B cell (primary cell): ENCODE measurements at regions not wholly inside any gene's neighbourhood (a gene's known extent, or its start where the extent isn't known, plus 50 kb on each side); places are given as distances from the start of the nearest gene placed in this dataset.

Source experiments
- ATAC-seq: fragments of 200-7000 bp; cut with Tn5 transposase; one replicate; pipeline ENCODE4 v1.10.0; 2021; ENCODE audit warnings: low read depth, mild to moderate bottlenecking, moderate number of reproducible peaks, moderate library complexity
- CTCF ChIA-PET: fragments of 350-600 bp; sonication (Branson Sonifier 250); formaldehyde crosslinking; loops from one replicate; lab custom pipeline; 2021; ENCODE audit warnings: antibody characterized with exemption, inconsistent platforms; lab: Charles Lee
- POLR2A ChIA-PET: fragments of 350-600 bp; sonication (Branson Sonifier 250); formaldehyde crosslinking; loops from one replicate; lab custom pipeline; 2021; ENCODE audit warnings: antibody characterized with exemption; lab: Charles Lee
- DNase-seq: peaks from one replicate; pipeline ENCODE4 v3.0.0; 2013
- H2AFZ ChIP-seq: 2 replicates; pipeline ENCODE4 v1.6.1; 2012; ENCODE audit warnings: mild to moderate bottlenecking, low read depth, low read length; ENCODE audit not compliant: insufficient read depth, poor library complexity, severe bottlenecking
- H3K27ac ChIP-seq, 2 donors: 1 replicate in 1 of 2; 2 replicates in 1 of 2; pipeline ENCODE4 v1.5.1; 2012 to 2013; ENCODE audit warnings: low read length in 2 of 2, mild to moderate bottlenecking in 2 of 2, moderate library complexity in 1 of 2
- H3K27me3 ChIP-seq, 4 experiments: fragments of 200-600 bp in 1 of 4; sonication (generic) in 1 of 4; replicated peaks in 1 of 4; 1 replicate in 2 of 4; 2 replicates in 2 of 4; pipeline versions ENCODE4 v1.6.1 to v1.7.0; 2013 to 2016; ENCODE audit warnings: low read length in 3 of 4, mild to moderate bottlenecking in 2 of 4, mixed read lengths in 1 of 4, moderate library complexity in 1 of 4; ENCODE audit not compliant: insufficient read depth in 4 of 4, control insufficient read depth in 3 of 4; ENCODE audit errors: control extremely low read depth in 1 of 4
- H3K36me3 ChIP-seq, 2 experiments: replicated peaks in 1 of 2; 1 replicate in 1 of 2; 2 replicates in 1 of 2; pipeline versions ENCODE4 v1.6.1 to v1.7.1; 2013; ENCODE audit warnings: low read length in 1 of 2; ENCODE audit not compliant: insufficient read depth in 2 of 2, control insufficient read depth in 1 of 2; ENCODE audit errors: control extremely low read depth in 1 of 2, extremely low read depth in 1 of 2
- H3K4me1 ChIP-seq, 2 donors: fragments of 200-600 bp in 1 of 2; sonication (generic) in 1 of 2; 1 replicate in 1 of 2; 2 replicates in 1 of 2; pipeline versions ENCODE4 v1.5.1 to v1.6.1; 2013 to 2017; ENCODE audit warnings: low read length in 2 of 2; ENCODE audit not compliant: control insufficient read depth in 2 of 2, insufficient read depth in 2 of 2
- H3K4me2 ChIP-seq: replicated peaks from 2 replicates; pipeline ENCODE3; 2012; ENCODE audit warnings: mild to moderate bottlenecking, low read depth, low read length; ENCODE audit not compliant: poor library complexity, severe bottlenecking
- H3K4me3 ChIP-seq, 5 experiments: fragments of 200-600 bp in 1 of 5; sonication (generic) in 1 of 5; 1 replicate in 3 of 5; 2 replicates in 2 of 5; pipeline versions ENCODE4 v1.5.1 to v1.7.0; 2011 to 2016; ENCODE audit warnings: low read length in 4 of 5, mild to moderate bottlenecking in 4 of 5, low read depth in 2 of 5, control low read depth in 1 of 5, moderate library complexity in 1 of 5; ENCODE audit not compliant: insufficient read depth in 1 of 5; ENCODE audit errors: control extremely low read depth in 1 of 5, extremely low read depth in 1 of 5
- H3K79me2 ChIP-seq: fragments of 200-600 bp; sonication (generic); one replicate; pipeline ENCODE4 v1.6.0; 2016; ENCODE audit warnings: low read length; ENCODE audit not compliant: control insufficient read depth, insufficient read depth
- H3K9ac ChIP-seq: fragments of 200-600 bp; sonication (generic); 2 replicates; pipeline ENCODE4 v1.6.1; 2017; ENCODE audit warnings: mild to moderate bottlenecking, low read length, moderate library complexity
- H3K9me3 ChIP-seq, 3 donors: one replicate each; pipeline versions ENCODE4 v1.6.1 to v1.7.1; 2013; ENCODE audit warnings: low read length in 2 of 3; ENCODE audit not compliant: control insufficient read depth in 2 of 3, insufficient read depth in 1 of 3; ENCODE audit errors: control extremely low read depth in 1 of 3
- H4K20me1 ChIP-seq: 2 replicates; pipeline ENCODE4 v1.6.0; 2012; ENCODE audit warnings: mild to moderate bottlenecking, low read length; ENCODE audit not compliant: insufficient read depth, control insufficient read depth, poor library complexity, severe bottlenecking
- H3K27ac Mint-ChIP-seq: one replicate; pipeline ENCODE4 v1.8.0; 2021; ENCODE audit warnings: mixed read lengths
- H3K27me3 Mint-ChIP-seq: one replicate; pipeline ENCODE4 v1.8.0; 2021; ENCODE audit warnings: mixed read lengths
- H3K4me1 Mint-ChIP-seq: one replicate; pipeline ENCODE4 v1.8.0; 2021; ENCODE audit warnings: mixed read lengths
- H3K4me3 Mint-ChIP-seq: one replicate; pipeline ENCODE4 v1.8.0; 2021; ENCODE audit warnings: mixed read lengths
- H3K9me3 Mint-ChIP-seq: one replicate; pipeline ENCODE4 v1.8.0; 2022; ENCODE audit warnings: mixed read lengths; ENCODE audit not compliant: insufficient read depth
- EZH2 ChIP-seq: IDR thresholded peaks from 2 replicates; pipeline ENCODE4 v1.6.1; 2012; ENCODE audit warnings: borderline replicate concordance, low read depth, mild to moderate bottlenecking, moderate library complexity, low read length; ENCODE audit not compliant: insufficient read depth, poor library complexity, severe bottlenecking
- WGBS: methylation state at CpG from one replicate; pipeline ENCODE4 v1.1.5; 2013; ENCODE audit warnings: missing lambda C conversion rate; ENCODE audit not compliant: insufficient coverage; 5-methylcytosine and 5-hydroxymethylcytosine counted together
- intact Hi-C: fragments of 100-400 bp; cut with micrococcal nuclease; formaldehyde crosslinking; loops from one replicate; pipeline ENCODE4 v1.10.0; 2022
- TF ChIP-seq, protein P1 (sequence below): fragments of 200-600 bp; IDR thresholded peaks from one replicate; pipeline ENCODE4 v1.8.0; 2022; ENCODE audit warnings: antibody characterized with exemption, mild to moderate bottlenecking

DNA sequence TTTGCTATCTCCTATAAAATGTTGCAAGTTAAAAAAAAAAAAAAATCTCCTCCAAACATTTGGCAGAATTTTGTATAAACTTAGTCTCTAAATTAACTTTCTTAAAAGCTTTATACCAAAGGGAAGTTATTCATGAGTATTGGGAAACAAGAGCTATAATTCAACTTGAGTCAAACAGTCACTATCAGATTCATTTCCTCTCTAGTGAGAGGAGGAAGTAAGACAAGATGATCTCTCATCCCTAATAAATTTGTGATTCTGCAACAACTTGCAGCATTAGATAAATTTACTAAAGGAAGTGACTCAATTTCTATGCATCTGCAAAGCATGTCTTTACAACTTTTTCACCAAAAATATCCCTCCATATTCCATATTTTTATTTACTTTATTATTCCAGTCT lies 135.4 kb upstream of the GNPDA2 start:
- H4K20me1 ChIP-seq = no peaks in the 10 kb centered on the region
- no peak overlapping the region for H3K9ac ChIP-seq
- no peaks in the 10 kb centered on the region for H3K27me3 ChIP-seq
- Mint-ChIP-seq H3K9me3 (peaks cover 4% of the 10 kb centered on the region), H3K27me3 (no peaks in the 10 kb centered on the region), H3K4me3 (no peak overlapping the region), H3K4me1 (no peaks in the 10 kb centered on the region), H3K27ac (no peak overlapping the region)
- DNase-seq = no peak
- POLR2A ChIA-PET = no interaction called here
- TF ChIP-seq, protein P1, sequence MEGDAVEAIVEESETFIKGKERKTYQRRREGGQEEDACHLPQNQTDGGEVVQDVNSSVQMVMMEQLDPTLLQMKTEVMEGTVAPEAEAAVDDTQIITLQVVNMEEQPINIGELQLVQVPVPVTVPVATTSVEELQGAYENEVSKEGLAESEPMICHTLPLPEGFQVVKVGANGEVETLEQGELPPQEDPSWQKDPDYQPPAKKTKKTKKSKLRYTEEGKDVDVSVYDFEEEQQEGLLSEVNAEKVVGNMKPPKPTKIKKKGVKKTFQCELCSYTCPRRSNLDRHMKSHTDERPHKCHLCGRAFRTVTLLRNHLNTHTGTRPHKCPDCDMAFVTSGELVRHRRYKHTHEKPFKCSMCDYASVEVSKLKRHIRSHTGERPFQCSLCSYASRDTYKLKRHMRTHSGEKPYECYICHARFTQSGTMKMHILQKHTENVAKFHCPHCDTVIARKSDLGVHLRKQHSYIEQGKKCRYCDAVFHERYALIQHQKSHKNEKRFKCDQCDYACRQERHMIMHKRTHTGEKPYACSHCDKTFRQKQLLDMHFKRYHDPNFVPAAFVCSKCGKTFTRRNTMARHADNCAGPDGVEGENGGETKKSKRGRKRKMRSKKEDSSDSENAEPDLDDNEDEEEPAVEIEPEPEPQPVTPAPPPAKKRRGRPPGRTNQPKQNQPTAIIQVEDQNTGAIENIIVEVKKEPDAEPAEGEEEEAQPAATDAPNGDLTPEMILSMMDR = no peak
- TF ChIP-seq EZH2 = no peak
- ATAC-seq = no peak
- no peaks in the 10 kb centered on the region for H3K79me2 ChIP-seq
- H3K27ac ChIP-seq = no peak overlapping the region
- H3K9me3 ChIP-seq = no peaks in the 10 kb centered on the region
- no peaks in the 10 kb centered on the region for H3K4me1 ChIP-seq
- no peak overlapping the region for H3K4me3 ChIP-seq
- H3K36me3 ChIP-seq = no peaks in the 10 kb centered on the region
- no peak overlapping the region for H3K4me2 ChIP-seq
- CTCF ChIA-PET = no interaction called here
- intact Hi-C loops = no loop called here
- H2AFZ ChIP-seq = no peak overlapping the region

DNA sequence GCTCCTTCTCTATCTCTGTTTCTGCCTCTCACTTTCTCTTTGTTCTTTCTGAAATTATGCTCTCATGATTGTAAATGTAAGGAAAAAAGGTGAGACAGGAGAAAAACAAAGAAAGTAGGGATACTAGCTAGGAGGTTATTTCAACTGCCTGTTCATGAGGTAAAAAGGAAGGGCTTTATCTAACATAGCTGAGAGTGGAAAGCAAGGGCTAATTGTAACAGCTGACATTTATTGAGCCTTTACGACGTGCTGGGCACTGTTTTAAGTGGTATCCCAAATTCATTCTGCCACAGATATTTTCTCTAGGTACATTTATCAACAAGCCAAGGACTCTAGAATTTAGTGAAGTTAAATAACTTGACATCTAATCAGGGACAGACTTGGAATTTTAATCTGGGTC lies 133.1 kb upstream of the GNPDA2 start:
- Mint-ChIP-seq H3K27me3 (no peaks in the 10 kb centered on the region), H3K27ac (no peak overlapping the region), H3K4me1 (no peaks in the 10 kb centered on the region), H3K4me3 (no peak overlapping the region), H3K9me3 (peaks cover under 1% of the 10 kb centered on the region)
- Histone ChIP-seq H3K4me3 (no peak overlapping the region), H3K27me3 (no peaks in the 10 kb centered on the region), H2AFZ (no peak overlapping the region), H3K27ac (no peak overlapping the region), H3K4me2 (no peak overlapping the region), H3K79me2 (no peaks in the 10 kb centered on the region), H4K20me1 (no peaks in the 10 kb centered on the region), H3K9me3 (no peaks in the 10 kb centered on the region), H3K4me1 (no peaks in the 10 kb centered on the region), H3K36me3 (no peaks in the 10 kb centered on the region), H3K9ac (no peak overlapping the region)
- ChIA-PET POLR2A (no interaction called here), CTCF (no interaction called here)
- DNase-seq (no peak), ATAC-seq (no peak)
- WGBS = no CpG with 5 or more reads among the region's 2 CpGs
- intact Hi-C loops = no loop called here
- TF ChIP-seq EZH2 = no peak
- TF ChIP-seq, protein P1 = no peak
